ENCODE measurements at regions not wholly inside any gene's neighbourhood (a gene's known extent, or its start where the extent isn't known, plus 50 kb on each side); places are given as distances from the start of the nearest gene placed in this dataset.

DNA sequence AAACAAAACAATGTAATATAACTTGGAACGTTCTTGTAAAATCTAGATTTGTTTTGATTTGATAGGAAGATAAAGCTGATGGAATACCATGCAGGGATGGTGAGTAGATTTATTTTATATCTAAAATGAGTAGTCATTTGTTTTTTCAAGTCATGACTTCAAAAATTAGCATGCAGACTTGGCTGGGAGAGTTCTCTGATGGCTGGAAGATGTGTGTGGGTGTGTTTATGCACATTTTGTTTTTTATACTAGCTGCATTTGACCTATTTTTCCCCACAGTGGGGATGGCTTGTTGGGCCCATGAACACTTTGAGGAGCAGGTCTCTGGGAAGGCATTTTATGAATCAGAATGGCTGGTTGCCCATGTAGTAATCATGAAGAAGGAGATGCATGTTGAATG lies 109.2 kb downstream of the MTRR start:
- Histone ChIP-seq H3K4me3 (no peak overlapping the region), H3K36me3 (no peaks in the 10 kb centered on the region), H3K4me1 (no peaks in the 10 kb centered on the region), H3K27me3 (no peaks in the 10 kb centered on the region), H3K9me3 (no peaks in the 10 kb centered on the region), H3K27ac (no peak overlapping the region)
- intact Hi-C loops (cut with DNase I), result no loop called here
- DNase-seq (no peak), ATAC-seq (no peak)
- TF ChIP-seq, protein P1, sequence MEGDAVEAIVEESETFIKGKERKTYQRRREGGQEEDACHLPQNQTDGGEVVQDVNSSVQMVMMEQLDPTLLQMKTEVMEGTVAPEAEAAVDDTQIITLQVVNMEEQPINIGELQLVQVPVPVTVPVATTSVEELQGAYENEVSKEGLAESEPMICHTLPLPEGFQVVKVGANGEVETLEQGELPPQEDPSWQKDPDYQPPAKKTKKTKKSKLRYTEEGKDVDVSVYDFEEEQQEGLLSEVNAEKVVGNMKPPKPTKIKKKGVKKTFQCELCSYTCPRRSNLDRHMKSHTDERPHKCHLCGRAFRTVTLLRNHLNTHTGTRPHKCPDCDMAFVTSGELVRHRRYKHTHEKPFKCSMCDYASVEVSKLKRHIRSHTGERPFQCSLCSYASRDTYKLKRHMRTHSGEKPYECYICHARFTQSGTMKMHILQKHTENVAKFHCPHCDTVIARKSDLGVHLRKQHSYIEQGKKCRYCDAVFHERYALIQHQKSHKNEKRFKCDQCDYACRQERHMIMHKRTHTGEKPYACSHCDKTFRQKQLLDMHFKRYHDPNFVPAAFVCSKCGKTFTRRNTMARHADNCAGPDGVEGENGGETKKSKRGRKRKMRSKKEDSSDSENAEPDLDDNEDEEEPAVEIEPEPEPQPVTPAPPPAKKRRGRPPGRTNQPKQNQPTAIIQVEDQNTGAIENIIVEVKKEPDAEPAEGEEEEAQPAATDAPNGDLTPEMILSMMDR (IDR thresholded peaks at IDR 0.05), result no peak

DNA sequence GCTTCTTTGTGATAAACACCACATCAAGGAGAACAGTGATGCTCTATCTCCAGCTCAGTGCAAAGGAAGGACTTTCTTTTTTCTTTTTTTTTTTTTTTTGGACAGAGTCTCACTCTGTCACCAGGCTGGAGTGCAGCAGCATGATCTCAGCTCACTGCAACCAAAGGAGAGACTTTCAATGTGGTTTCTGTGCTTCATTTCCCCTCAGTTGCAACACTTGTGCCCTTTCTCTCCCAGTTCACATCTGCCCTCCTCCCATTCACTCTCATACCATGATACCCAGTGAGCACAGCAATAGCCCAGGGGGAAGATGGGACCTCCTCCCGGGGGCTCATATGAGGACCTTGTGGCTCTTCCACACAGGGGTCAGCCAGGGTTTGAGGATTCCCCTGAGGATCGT lies 110.0 kb downstream of the MTRR start:
- intact Hi-C loops (cut with DNase I), result no loop called here
- Histone ChIP-seq H3K4me3 (no peak overlapping the region), H3K27me3 (no peaks in the 10 kb centered on the region), H3K4me1 (no peaks in the 10 kb centered on the region), H3K27ac (no peak overlapping the region), H3K9me3 (no peaks in the 10 kb centered on the region), H3K36me3 (no peaks in the 10 kb centered on the region)
- ATAC-seq (no peak), DNase-seq (no peak)
- TF ChIP-seq, protein P1 (IDR thresholded peaks at IDR 0.05), result no peak

DNA sequence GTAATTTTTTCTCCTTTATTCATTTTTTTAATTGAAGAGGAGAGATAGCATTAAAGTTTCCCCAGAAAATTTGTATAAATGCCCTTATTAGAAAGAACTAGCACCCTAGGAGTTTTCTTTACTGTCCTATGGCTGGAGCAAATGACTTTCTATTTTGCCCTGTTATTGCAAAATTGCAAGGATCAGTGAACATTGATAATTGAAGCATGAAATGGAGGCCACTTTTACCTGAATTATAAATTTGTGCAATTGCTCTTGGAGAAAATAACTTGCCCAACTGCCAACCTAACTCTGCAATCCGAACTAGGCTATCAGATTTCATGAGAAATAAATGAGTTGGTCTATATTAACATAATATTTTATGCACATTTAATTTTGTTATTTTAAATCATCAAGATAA lies 111.9 kb downstream of the MTRR start:
- Histone ChIP-seq H3K36me3 (no peaks in the 10 kb centered on the region), H3K27me3 (no peaks in the 10 kb centered on the region), H3K27ac (no peak overlapping the region), H3K4me1 (no peaks in the 10 kb centered on the region), H3K4me3 (no peak overlapping the region), H3K9me3 (no peaks in the 10 kb centered on the region)
- ATAC-seq, result no peak
- intact Hi-C loops (cut with DNase I), result no loop called here
- TF ChIP-seq, protein P1 (IDR thresholded peaks at IDR 0.05), result no peak
- DNase-seq, result no peak

DNA sequence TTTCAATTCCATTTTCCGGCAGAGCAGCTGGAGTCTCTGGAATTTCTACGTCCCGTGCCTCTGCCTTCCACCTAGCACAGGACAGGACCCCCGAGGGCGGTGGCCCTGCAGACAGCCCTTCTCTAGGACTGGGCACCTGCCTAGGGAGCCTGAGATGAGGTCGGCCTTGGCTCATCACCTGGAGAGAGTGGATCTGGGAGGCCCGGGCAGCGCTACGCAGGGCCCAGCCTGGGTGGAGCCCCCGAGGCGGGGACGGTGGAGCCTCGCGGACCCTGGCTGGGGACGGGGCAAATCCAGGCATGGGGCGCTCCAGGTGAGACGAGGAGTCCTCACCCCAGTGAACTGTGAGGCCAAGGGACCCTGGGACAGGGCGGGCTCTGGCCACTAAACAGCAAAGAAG lies 114.5 kb downstream of the MTRR start:
- intact Hi-C loops (cut with DNase I), result no loop called here
- ATAC-seq (peak; percentile 43), DNase-seq (no peak)
- Histone ChIP-seq H3K27me3 (no peaks in the 10 kb centered on the region), H3K4me3 (no peak overlapping the region), H3K27ac (no peak overlapping the region), H3K36me3 (no peaks in the 10 kb centered on the region), H3K4me1 (no peaks in the 10 kb centered on the region), H3K9me3 (no peaks in the 10 kb centered on the region)
- TF ChIP-seq, protein P1 (IDR thresholded peaks at IDR 0.05), result no peak

DNA sequence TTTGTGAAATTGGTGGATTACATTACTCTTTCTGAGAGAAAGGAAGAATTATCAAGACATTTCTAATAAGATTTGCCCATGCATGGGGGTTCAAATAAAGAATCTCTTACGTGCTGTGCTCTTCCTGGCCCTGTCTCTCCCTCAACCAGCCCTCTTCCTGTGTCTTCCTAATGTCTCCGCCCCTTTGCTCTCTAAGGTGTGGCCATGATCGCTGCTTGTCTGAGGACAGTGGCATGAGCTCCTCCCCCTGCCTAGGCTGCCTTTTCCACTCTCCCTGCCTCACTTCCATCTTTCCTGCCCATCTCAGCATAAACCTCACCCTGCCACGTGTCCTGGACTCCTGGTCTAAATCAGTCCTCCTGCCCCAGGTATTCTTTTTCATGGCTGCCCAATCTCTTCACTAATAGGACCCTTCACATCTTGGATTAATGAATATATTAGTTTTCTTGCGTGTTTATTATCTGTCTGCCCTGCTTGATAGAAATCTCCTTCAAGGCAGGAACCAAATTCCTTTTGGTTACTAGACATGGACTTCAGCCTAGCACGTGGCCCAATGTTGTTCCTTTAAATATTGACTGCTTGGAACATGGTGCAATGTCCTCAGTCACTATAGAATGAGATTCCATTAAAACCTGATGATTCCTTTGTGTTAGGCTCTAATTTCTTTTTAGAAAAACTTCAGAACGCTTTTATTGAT lies 122.3 kb downstream of the MTRR start:
- Histone ChIP-seq H3K4me3 (no peak overlapping the region), H3K36me3 (no peaks in the 10 kb centered on the region), H3K4me1 (no peaks in the 10 kb centered on the region), H3K27ac (no peak overlapping the region), H3K9me3 (no peaks in the 10 kb centered on the region), H3K27me3 (no peaks in the 10 kb centered on the region)
- TF ChIP-seq, protein P1 (IDR thresholded peaks at IDR 0.05), result no peak
- no peak for DNase-seq
- no peak for ATAC-seq
- intact Hi-C loops (cut with DNase I), result no loop called here
